Keratinocyte (primary cell): ENCODE measurements at regions not wholly inside any gene's neighbourhood (a gene's known extent, or its start where the extent isn't known, plus 50 kb on each side); places are given as distances from the start of the nearest gene placed in this dataset.
A peak's percentile ranks its signal among the peaks of the same experiment; 100 is the strongest.

ENCODE experiments used
- DNase-seq: peaks from one replicate; pipeline ENCODE4 v3.0.0-alpha.2; 2011; ENCODE audit warnings: low read depth, missing footprints, low spot score
- FAIRE-seq: peaks from 2 replicates; lab custom pipeline; 2011; peaks lifted over from hg19 to GRCh38; lab: Jason Lieb, UNC
- H2AFZ ChIP-seq: 2 replicates; pipeline ENCODE4 v1.6.0; 2012; ENCODE audit warnings: low read length, control low read depth, inconsistent platforms; ENCODE audit not compliant: control insufficient read depth
- H3K27ac ChIP-seq: 2 replicates; pipeline ENCODE4 v1.5.1; 2011; ENCODE audit warnings: low read length; ENCODE audit not compliant: control insufficient read depth, insufficient read depth
- H3K27me3 ChIP-seq: 3 replicates; pipeline ENCODE4 v1.6.0; 2011; ENCODE audit warnings: low read length; ENCODE audit not compliant: control insufficient read depth, insufficient read depth; ENCODE audit errors: extremely low read depth
- H3K36me3 ChIP-seq, 2 experiments: 2 replicates in 1 of 2; 3 replicates in 1 of 2; pipeline ENCODE4 v1.5.1; 2011; ENCODE audit warnings: low read length in 2 of 2, mild to moderate bottlenecking in 1 of 2; ENCODE audit not compliant: control insufficient read depth in 2 of 2, insufficient read depth in 2 of 2; ENCODE audit errors: extremely low read depth in 1 of 2
- H3K4me1 ChIP-seq: 3 replicates; pipeline ENCODE4 v1.5.1; 2011; ENCODE audit warnings: low read length; ENCODE audit not compliant: control insufficient read depth, insufficient read depth; ENCODE audit errors: extremely low read depth
- H3K4me2 ChIP-seq: 3 replicates; pipeline ENCODE4 v1.6.0; 2011; ENCODE audit warnings: low read depth, low read length; ENCODE audit not compliant: control insufficient read depth, insufficient read depth; ENCODE audit errors: extremely low read depth
- H3K4me3 ChIP-seq, 3 experiments: fragments of 200-600 bp in 1 of 3; sonication (generic) in 1 of 3; 2 replicates in 2 of 3; 3 replicates in 1 of 3; pipeline ENCODE4 v1.5.1; 2011 to 2016; ENCODE audit warnings: low read length in 3 of 3, mild to moderate bottlenecking in 3 of 3, control low read depth in 2 of 3, inconsistent platforms in 1 of 3, low read depth in 1 of 3, mixed read lengths in 1 of 3, mixed run types in 1 of 3, moderate library complexity in 1 of 3; ENCODE audit not compliant: control insufficient read depth in 2 of 3, insufficient read depth in 2 of 3; ENCODE audit errors: extremely low read depth in 1 of 3
- H3K79me2 ChIP-seq: 2 replicates; pipeline ENCODE4 v1.6.0; 2012; ENCODE audit warnings: low read length; ENCODE audit not compliant: control insufficient read depth, insufficient read depth
- H3K9ac ChIP-seq: 3 replicates; pipeline ENCODE4 v1.6.0; 2011; ENCODE audit warnings: low read length; ENCODE audit not compliant: control insufficient read depth, insufficient read depth; ENCODE audit errors: extremely low read depth
- H3K9me1 ChIP-seq: 3 replicates; pipeline ENCODE4 v1.6.0; 2011; ENCODE audit warnings: low read length; ENCODE audit not compliant: control insufficient read depth, insufficient read depth; ENCODE audit errors: extremely low read depth
- H3K9me3 ChIP-seq: 2 replicates; pipeline ENCODE4 v1.5.1; 2012; ENCODE audit warnings: low read depth, low read length; ENCODE audit not compliant: control insufficient read depth
- H4K20me1 ChIP-seq: 3 replicates; pipeline ENCODE4 v1.6.0; 2011; ENCODE audit warnings: low read length; ENCODE audit not compliant: control insufficient read depth, insufficient read depth; ENCODE audit errors: extremely low read depth
- CTCF ChIP-seq, 3 experiments: IDR thresholded peaks in 1 of 3; conservative IDR thresholded peaks in 1 of 3; optimal IDR thresholded peaks in 1 of 3; 2 replicates in 2 of 3; 3 replicates in 1 of 3; pipeline versions ENCODE3 to v1.5.1; 2011; ENCODE audit warnings: low read length in 3 of 3, mild to moderate bottlenecking in 3 of 3, moderate library complexity in 2 of 3, control low read depth in 1 of 3, inconsistent platforms in 1 of 3; ENCODE audit not compliant: insufficient read depth in 2 of 3; ENCODE audit errors: extremely low read depth in 1 of 3
- EZH2 ChIP-seq: IDR thresholded peaks from one replicate; pipeline ENCODE4 v1.6.1; 2012; ENCODE audit warnings: inconsistent platforms, mild to moderate bottlenecking, low read length, moderate library complexity
- dilution Hi-C: fragments of 300-500 bp; cut with MboI; formaldehyde crosslinking; loops from one replicate; pipeline ENCODE4 v1.7.0; 2020; ENCODE audit warnings: low sequenced_read_pairs; ENCODE audit not compliant: extremely low pct_ligation_motif_present

- Histone ChIP-seq H3K27me3 (no peaks in the 10 kb centered on the region), H3K9me3 (no peaks in the 10 kb centered on the region), H3K9ac (no peak overlapping the region), H3K27ac (no peak overlapping the region), H3K79me2 (no peaks in the 10 kb centered on the region), H3K4me1 (peaks cover 31% of the 10 kb centered on the region), H2AFZ (no peak overlapping the region), H4K20me1 (no peaks in the 10 kb centered on the region), H3K9me1 (no peaks in the 10 kb centered on the region), H3K36me3 (no peaks in the 10 kb centered on the region), H3K4me3 (no peak overlapping the region), H3K4me2 (no peak overlapping the region)
- TF ChIP-seq EZH2 (no peak), CTCF (optimal IDR thresholded peaks at IDR 0.05 in 1 of 3, IDR thresholded peaks at IDR 0.05 in 1 of 3, conservative IDR thresholded peaks at IDR 0.05 in 1 of 3; ENCODE audit: extremely low read depth in 1 of 3, insufficient read depth in 2 of 3, low read length in 3 of 3) (no peak)
- dilution Hi-C loops, result no loop called here
- FAIRE-seq (peak; percentile 17), DNase-seq (no peak)
Observed at GRCh38 chr20:19929481-19930145, 87.5 kb upstream of the NAA20 start.

GRCh38 chr20:19930426-19930825 lies 86.7 kb upstream of the NAA20 start:
- dilution Hi-C loops, result no loop called here

More at GRCh38 chr20:19930426-19930825, 86.7 kb upstream of the NAA20 start:
- Histone ChIP-seq H3K4me3 (no peak overlapping the region), H4K20me1 (no peaks in the 10 kb centered on the region), H3K36me3 (no peaks in the 10 kb centered on the region), H3K9me1 (no peaks in the 10 kb centered on the region), H3K27me3 (no peaks in the 10 kb centered on the region), H3K27ac (no peak overlapping the region), H3K4me2 (no peak overlapping the region), H3K9ac (no peak overlapping the region), H2AFZ (no peak overlapping the region), H3K79me2 (no peaks in the 10 kb centered on the region), H3K4me1 (peaks cover 39% of the 10 kb centered on the region), H3K9me3 (no peaks in the 10 kb centered on the region)
- no peak for TF ChIP-seq EZH2
- TF ChIP-seq CTCF (optimal IDR thresholded peaks at IDR 0.05 in 1 of 3, IDR thresholded peaks at IDR 0.05 in 1 of 3, conservative IDR thresholded peaks at IDR 0.05 in 1 of 3; ENCODE audit: extremely low read depth in 1 of 3, insufficient read depth in 2 of 3, low read length in 3 of 3), result no peak
- DNase-seq, result no peak
- no peak for FAIRE-seq
